GM23248 (cell line): ENCODE measurements at regions not wholly inside any gene's neighbourhood (a gene's known extent, or its start where the extent isn't known, plus 50 kb on each side); places are given as distances from the start of the nearest gene placed in this dataset.

Experiments
- DNase-seq: peaks from one replicate; pipeline ENCODE4 v3.0.0-alpha.2; 2015
- H2AFZ ChIP-seq: fragments of 200-600 bp; sonication (generic); 2 replicates; pipeline ENCODE4 v1.6.1; 2016; ENCODE audit warnings: antibody characterized with exemption
- H3F3A ChIP-seq: fragments of 200-600 bp; sonication (generic); 2 replicates; pipeline ENCODE4 v1.6.1; 2016; ENCODE audit warnings: mild to moderate bottlenecking, antibody characterized with exemption, mixed run types; ENCODE audit not compliant: insufficient read depth
- H3K27ac ChIP-seq: fragments of 200-600 bp; sonication (generic); 2 replicates; pipeline ENCODE4 v1.5.1; 2016; ENCODE audit warnings: mild to moderate bottlenecking
- H3K27me3 ChIP-seq: fragments of 200-600 bp; sonication (generic); replicated peaks from 2 replicates; pipeline ENCODE4 v1.6.1; 2016; ENCODE audit warnings: mild to moderate bottlenecking; ENCODE audit not compliant: insufficient read depth
- H3K36me3 ChIP-seq: fragments of 200-600 bp; sonication (generic); 2 replicates; pipeline ENCODE4 v1.6.1; 2016; ENCODE audit warnings: low read depth, mild to moderate bottlenecking
- H3K4me1 ChIP-seq: fragments of 200-600 bp; sonication (generic); 2 replicates; pipeline ENCODE4 v1.6.1; 2016; ENCODE audit warnings: mild to moderate bottlenecking; ENCODE audit not compliant: insufficient read depth
- H3K4me2 ChIP-seq: fragments of 200-600 bp; sonication (generic); one replicate; pipeline ENCODE4 v1.6.1; 2016; ENCODE audit warnings: mild to moderate bottlenecking; ENCODE audit not compliant: unreplicated experiment
- H3K4me3 ChIP-seq: fragments of 200-600 bp; sonication (generic); 2 replicates; pipeline ENCODE4 v1.5.1; 2016; ENCODE audit warnings: mild to moderate bottlenecking
- H3K79me2 ChIP-seq: fragments of 200-600 bp; sonication (generic); 2 replicates; pipeline ENCODE4 v1.6.1; 2016; ENCODE audit warnings: mild to moderate bottlenecking; ENCODE audit not compliant: insufficient read depth
- H3K9ac ChIP-seq: fragments of 200-600 bp; sonication (generic); 2 replicates; pipeline ENCODE4 v1.6.1; 2016; ENCODE audit warnings: mild to moderate bottlenecking
- H3K9me2 ChIP-seq: fragments of 200-600 bp; sonication (generic); 2 replicates; pipeline ENCODE4 v1.6.1; 2016; ENCODE audit warnings: mixed run types, mild to moderate bottlenecking, moderate library complexity; ENCODE audit not compliant: insufficient read depth
- H3K9me3 ChIP-seq: fragments of 200-600 bp; sonication (generic); one replicate; pipeline ENCODE4 v1.6.1; 2017; ENCODE audit warnings: low read depth
- H4K20me1 ChIP-seq: fragments of 200-600 bp; sonication (generic); 2 replicates; pipeline ENCODE4 v1.6.0; 2016; ENCODE audit not compliant: insufficient read depth
- EZH2 ChIP-seq: fragments of 200-600 bp; sonication (generic); IDR thresholded peaks from 2 replicates; pipeline ENCODE4 v1.6.1; 2018; ENCODE audit warnings: antibody characterized with exemption, mild to moderate bottlenecking; ENCODE audit not compliant: insufficient read depth, poor library complexity, severe bottlenecking
- EZH2phosphoT487 ChIP-seq: fragments of 200-600 bp; sonication (generic); IDR thresholded peaks from 2 replicates; pipeline ENCODE4 v1.6.1; 2018; ENCODE audit warnings: antibody characterized with exemption, moderate library complexity, mild to moderate bottlenecking, low read depth; ENCODE audit not compliant: insufficient read depth
- WGBS, 2 experiments: methylation state at CpG; one replicate each; pipeline ENCODE4 v1.1.6; 2015 to 2017; ENCODE audit warnings: low lambda C conversion rate in 2 of 2, low coverage in 1 of 2; ENCODE audit errors: missing lambda C conversion rate in 2 of 2; 5-methylcytosine and 5-hydroxymethylcytosine counted together
- in situ Hi-C: fragments of 300-500 bp; cut with MboI; formaldehyde crosslinking; loops from 2 replicates; pipeline ENCODE4 v1.15.0; 2020

- H3F3A ChIP-seq = no peaks in the 10 kb centered on the region
- H3K9me3 ChIP-seq = no peaks in the 10 kb centered on the region
- no peak overlapping the region for H2AFZ ChIP-seq
- in situ Hi-C loops = no loop called here
- no peak for DNase-seq
- no peaks in the 10 kb centered on the region for H3K36me3 ChIP-seq
- H3K27ac ChIP-seq = no peak overlapping the region
- H3K4me3 ChIP-seq = no peak overlapping the region
- no peaks in the 10 kb centered on the region for H3K79me2 ChIP-seq
- 14 to 20% methylated on average over 4 of the region's 4 CpGs for WGBS, 2 experiments
- no peaks in the 10 kb centered on the region for H3K4me1 ChIP-seq
- H3K9ac ChIP-seq = no peak overlapping the region
- H3K4me2 ChIP-seq = no peak overlapping the region
- TF ChIP-seq EZH2 (no peak), EZH2phosphoT487 (no peak)
- H3K9me2 ChIP-seq = no peaks in the 10 kb centered on the region
- no peaks in the 10 kb centered on the region for H4K20me1 ChIP-seq
- H3K27me3 ChIP-seq = peaks cover 7% of the 10 kb centered on the region
Measured at GRCh38 chr10:29069941-29070340, 218.9 kb upstream of the LYZL1 start.

GRCh38 chr10:29078919-29079318, 210.0 kb upstream of the LYZL1 start:
- H3K79me2 ChIP-seq = no peaks in the 10 kb centered on the region
- H3K4me3 ChIP-seq = no peak overlapping the region
- no peak overlapping the region for H3K4me2 ChIP-seq
- no peak overlapping the region for H2AFZ ChIP-seq
- TF ChIP-seq EZH2phosphoT487 = no peak
- no peak for TF ChIP-seq EZH2
- H3K9ac ChIP-seq = no peak overlapping the region
- no peaks in the 10 kb centered on the region for H4K20me1 ChIP-seq
- no peaks in the 10 kb centered on the region for H3F3A ChIP-seq
- in situ Hi-C loops = no loop called here
- H3K27me3 ChIP-seq = no peaks in the 10 kb centered on the region; the same call in 1 of the 2 replicates
- DNase-seq = no peak
- no peaks in the 10 kb centered on the region for H3K9me3 ChIP-seq
- no peaks in the 10 kb centered on the region for H3K36me3 ChIP-seq
- 7% methylated on average over 4 of the region's 4 CpGs for WGBS, 2 experiments
- no peaks in the 10 kb centered on the region for H3K9me2 ChIP-seq
- H3K27ac ChIP-seq = no peak overlapping the region
- H3K4me1 ChIP-seq = no peaks in the 10 kb centered on the region

- no peaks in the 10 kb centered on the region; the same call in 1 of the 2 replicates for H3K27me3 ChIP-seq
- no peak overlapping the region for H2AFZ ChIP-seq
- in situ Hi-C loops = no loop called here
Measured at GRCh38 chr10:29081231-29081630, 207.6 kb upstream of the LYZL1 start.

GRCh38 chr10:29081951-29082685, 206.8 kb upstream of the LYZL1 start:
- Histone ChIP-seq H3K9me3 (no peaks in the 10 kb centered on the region), H3K9me2 (no peaks in the 10 kb centered on the region), H2AFZ (no peak overlapping the region), H3K4me2 (no peak overlapping the region), H3K27ac (no peak overlapping the region), H3K4me3 (no peak overlapping the region), H3F3A (no peaks in the 10 kb centered on the region), H3K9ac (no peak overlapping the region), H3K4me1 (no peaks in the 10 kb centered on the region), H3K79me2 (no peaks in the 10 kb centered on the region), H4K20me1 (no peaks in the 10 kb centered on the region), H3K36me3 (no peaks in the 10 kb centered on the region), H3K27me3 (no peaks in the 10 kb centered on the region; the same call in 1 of the 2 replicates)
- 18 to 30% methylated on average over 13 of the region's 13 CpGs for WGBS, 2 experiments
- TF ChIP-seq EZH2 = no peak
- TF ChIP-seq EZH2phosphoT487 = no peak
- in situ Hi-C loops = no loop called here
- no peak for DNase-seq

More at GRCh38 chr10:29081231-29081630, 207.6 kb upstream of the LYZL1 start:
- Histone ChIP-seq H3K9me2 (no peaks in the 10 kb centered on the region), H3K27ac (no peak overlapping the region), H3F3A (no peaks in the 10 kb centered on the region), H3K9ac (no peak overlapping the region), H3K36me3 (no peaks in the 10 kb centered on the region), H3K4me3 (no peak overlapping the region), H3K4me2 (no peak overlapping the region), H3K9me3 (no peaks in the 10 kb centered on the region), H3K79me2 (no peaks in the 10 kb centered on the region), H4K20me1 (no peaks in the 10 kb centered on the region), H3K4me1 (no peaks in the 10 kb centered on the region)
- TF ChIP-seq EZH2phosphoT487 (no peak), EZH2 (no peak)
- DNase-seq = no peak
- 3 to 8% methylated on average over 5 of the region's 5 CpGs for WGBS, 2 experiments
